Endothelial cell of umbilical vein (primary cell): ENCODE measurements at regions not wholly inside any gene's neighbourhood (a gene's known extent, or its start where the extent isn't known, plus 50 kb on each side); places are given as distances from the start of the nearest gene placed in this dataset.

ENCODE experiments used
- BruUV-seq: library from RNA; stranded (reverse); fragments of 400-500 nt; replicated peaks from 2 replicates; lab custom pipeline; 2021; lab: Mats Ljungman, UMichigan
- CTCF ChIA-PET: fragments of 300-600, 350-600 bp; sonication (Branson Sonifier 250); formaldehyde crosslinking; loops from one replicate; lab custom pipeline; 2021; ENCODE audit warnings: antibody characterized with exemption, inconsistent platforms; lab: Charles Lee
- POLR2A ChIA-PET: fragments of 300-600, 350-600 bp; sonication (Branson Sonifier 250); formaldehyde crosslinking; loops from one replicate; lab custom pipeline; 2021; ENCODE audit warnings: antibody characterized with exemption, inconsistent platforms; lab: Charles Lee
- DNase-seq: peaks from one replicate; pipeline ENCODE4 v3.0.0-alpha.2; 2011; ENCODE audit warnings: low read depth, low spot score
- FAIRE-seq: peaks from 2 replicates; lab custom pipeline; 2011; peaks lifted over from hg19 to GRCh38; lab: Jason Lieb, UNC
- H2AFZ ChIP-seq: 2 replicates; pipeline ENCODE4 v1.6.0; 2012; ENCODE audit warnings: low read depth, low read length, control low read depth, inconsistent platforms
- H3K27ac ChIP-seq: 2 replicates; pipeline ENCODE4 v1.5.1; 2011; ENCODE audit warnings: low read depth, mild to moderate bottlenecking, control low read depth, low read length, moderate library complexity; ENCODE audit not compliant: insufficient read depth
- H3K27me3 ChIP-seq, 2 experiments: 2 replicates each; pipeline versions ENCODE4 v1.6.0 to v1.6.1; 2011; ENCODE audit warnings: low read length in 2 of 2, mixed read lengths in 1 of 2; ENCODE audit not compliant: control insufficient read depth in 2 of 2, insufficient read depth in 2 of 2
- H3K36me3 ChIP-seq, 2 experiments: 2 replicates in 1 of 2; 3 replicates in 1 of 2; pipeline ENCODE4 v1.5.1; 2011; ENCODE audit warnings: low read length in 2 of 2, mild to moderate bottlenecking in 1 of 2, moderate library complexity in 1 of 2; ENCODE audit not compliant: control insufficient read depth in 2 of 2, insufficient read depth in 2 of 2; ENCODE audit errors: extremely low read depth in 1 of 2
- H3K4me1 ChIP-seq: 3 replicates; pipeline ENCODE4 v1.5.1; 2011; ENCODE audit warnings: mild to moderate bottlenecking, low read length; ENCODE audit not compliant: control insufficient read depth, insufficient read depth; ENCODE audit errors: extremely low read depth
- H3K4me2 ChIP-seq: 2 replicates; pipeline ENCODE4 v1.6.1; 2011; ENCODE audit warnings: low read length, control low read depth, mixed read lengths; ENCODE audit not compliant: insufficient read depth
- H3K4me3 ChIP-seq, 3 experiments: fragments of 200-600 bp in 1 of 3; sonication (generic), shearing (Covaris generic) in 1 of 3; replicated peaks in 1 of 3; 2 replicates each; pipeline ENCODE4 v1.5.1; 2011 to 2016; ENCODE audit warnings: control low read depth in 3 of 3, low read length in 3 of 3, mild to moderate bottlenecking in 2 of 3, inconsistent platforms in 1 of 3, low read depth in 1 of 3, moderate library complexity in 1 of 3; ENCODE audit not compliant: insufficient read depth in 1 of 3
- H3K79me2 ChIP-seq: 2 replicates; pipeline ENCODE4 v1.6.0; 2012; ENCODE audit warnings: low read length, inconsistent platforms; ENCODE audit not compliant: control insufficient read depth, insufficient read depth
- H3K9ac ChIP-seq: replicated peaks from 2 replicates; pipeline ENCODE3; 2011; ENCODE audit warnings: low read length, control low read depth; ENCODE audit not compliant: insufficient read depth; ENCODE audit errors: extremely low read depth
- H3K9me1 ChIP-seq: replicated peaks from 3 replicates; pipeline ENCODE4 v1.6.0; 2011; ENCODE audit warnings: mild to moderate bottlenecking, low read length; ENCODE audit not compliant: control insufficient read depth, insufficient read depth; ENCODE audit errors: extremely low read depth
- H3K9me3 ChIP-seq: replicated peaks from 2 replicates; pipeline ENCODE4 v1.5.1; 2012; ENCODE audit warnings: low read length, inconsistent platforms; ENCODE audit not compliant: control insufficient read depth, insufficient read depth
- H4K20me1 ChIP-seq: replicated peaks from 2 replicates; pipeline ENCODE3; 2011; ENCODE audit warnings: mild to moderate bottlenecking, low read length; ENCODE audit not compliant: control insufficient read depth, insufficient read depth; ENCODE audit errors: extremely low read depth
- CTCF ChIP-seq, 2 donors: IDR thresholded peaks; 1 replicate in 1 of 2; 2 replicates in 1 of 2; pipeline ENCODE4 v1.5.1; 2011; ENCODE audit warnings: low read length in 2 of 2, mild to moderate bottlenecking in 2 of 2, moderate library complexity in 2 of 2, control low read depth in 1 of 2, inconsistent platforms in 1 of 2, low read depth in 1 of 2; ENCODE audit not compliant: insufficient read depth in 1 of 2; ENCODE audit errors: extremely low read depth in 1 of 2
- EZH2 ChIP-seq: IDR thresholded peaks from 2 replicates; pipeline ENCODE4 v1.6.1; 2012; ENCODE audit warnings: borderline replicate concordance, low read depth, mild to moderate bottlenecking, moderate library complexity, low read length, inconsistent platforms; ENCODE audit not compliant: severe bottlenecking
- FOS ChIP-seq: IDR thresholded peaks from 2 replicates; pipeline ENCODE4 v1.6.1; 2011; ENCODE audit warnings: mild to moderate bottlenecking, low read length, moderate library complexity, borderline replicate concordance; ENCODE audit not compliant: insufficient read depth
- GATA2 ChIP-seq: IDR thresholded peaks from 2 replicates; pipeline ENCODE4 v1.7.0; 2011; ENCODE audit warnings: low read depth, mild to moderate bottlenecking, moderate library complexity, mixed read lengths, low read length; ENCODE audit not compliant: insufficient read length, insufficient read depth
- JUN ChIP-seq: IDR thresholded peaks from 2 replicates; pipeline ENCODE4 v1.6.1; 2011; ENCODE audit warnings: borderline replicate concordance, low read depth; ENCODE audit not compliant: insufficient read length, insufficient read depth
- MAX ChIP-seq: IDR thresholded peaks from 2 replicates; pipeline ENCODE4 v1.6.1; 2011; ENCODE audit not compliant: insufficient read depth, insufficient read length
- MYC ChIP-seq: IDR thresholded peaks from one replicate; pipeline ENCODE4 v1.6.1; 2011; ENCODE audit warnings: mild to moderate bottlenecking, low read depth, low read length
- POLR2A ChIP-seq: IDR thresholded peaks from 2 replicates; pipeline ENCODE4 v1.6.1; 2012; ENCODE audit warnings: low read depth, mild to moderate bottlenecking, control low read depth, low read length
- POLR2AphosphoS5 ChIP-seq: IDR thresholded peaks from 2 replicates; pipeline ENCODE4 v1.6.1; 2012; ENCODE audit warnings: low read depth, mild to moderate bottlenecking, control low read depth, low read length, moderate library complexity; ENCODE audit not compliant: insufficient read depth
- dilution Hi-C: fragments of 300-500 bp; cut with MboI; formaldehyde crosslinking; loops from one replicate; pipeline ENCODE4 v1.15.0; 2019; ENCODE audit warnings: low sequenced_read_pairs; ENCODE audit not compliant: extremely low pct_ligation_motif_present
- intact Hi-C: fragments of 100-400 bp; cut with micrococcal nuclease; formaldehyde crosslinking; loops from one replicate; pipeline ENCODE4 v1.10.0; 2022

DNA sequence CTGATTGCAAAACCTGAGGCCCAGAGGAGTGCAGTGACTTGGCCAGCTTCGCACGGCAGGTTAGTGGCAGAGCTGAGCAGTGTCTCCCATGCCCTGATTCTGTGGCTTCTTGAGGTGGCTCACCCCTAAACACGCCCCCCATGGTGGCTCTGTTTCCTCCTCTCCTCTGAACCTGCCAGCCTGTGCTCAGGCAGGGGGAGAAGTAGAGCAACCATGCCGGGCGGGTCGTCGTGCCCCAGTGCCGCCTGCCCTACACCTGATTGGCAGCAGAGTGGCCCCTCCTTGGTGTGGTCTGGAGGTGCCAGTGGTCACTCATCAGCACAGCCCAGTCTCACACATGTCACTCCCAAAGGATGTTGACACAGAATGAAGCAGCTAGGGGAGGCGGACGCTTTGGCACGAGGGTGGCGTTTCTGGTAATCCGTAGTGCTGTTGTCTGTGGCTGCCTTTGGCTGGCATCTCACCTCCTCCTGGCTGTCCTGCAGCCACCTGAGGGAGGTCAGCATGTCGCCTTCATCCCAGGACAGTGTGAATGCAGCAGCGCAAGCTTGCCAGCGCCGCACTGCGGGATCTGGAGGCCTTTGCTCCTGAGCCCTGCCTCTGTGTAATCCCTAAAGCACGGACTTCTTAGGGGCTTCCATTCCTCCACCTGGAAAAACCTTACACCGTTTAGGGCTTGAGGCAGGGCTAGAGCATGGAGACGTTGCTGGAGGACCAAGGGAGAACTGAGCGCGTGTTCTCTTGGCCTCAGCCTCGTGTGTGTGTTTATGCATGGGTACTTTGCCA lies 294.7 kb downstream of the SEC14L1 start:
- no peak for TF ChIP-seq CTCF (IDR thresholded peaks at IDR 0.05; ENCODE audit: extremely low read depth in 1 of 2, insufficient read depth in 1 of 2, low read depth in 1 of 2, low read length in 2 of 2)
- no peak for TF ChIP-seq POLR2AphosphoS5
- TF ChIP-seq JUN: no peak
- no peak for TF ChIP-seq FOS
- no peak for TF ChIP-seq GATA2
- TF ChIP-seq POLR2A: no peak
- no peak for TF ChIP-seq EZH2
- no peak for TF ChIP-seq MYC
- no peak for TF ChIP-seq MAX
- CTCF ChIA-PET: interaction anchor here (0.6 to 2.3 kb wide), 9 partner anchors 10 to 545 kb away, joined by 3 to 11 read pairs (median 5); no protein-coding TSS in a partner anchor
- intact Hi-C loops: no loop called here

More for the DNA sequence above, 294.7 kb downstream of the SEC14L1 start:
- dilution Hi-C loops: no loop called here
- Histone ChIP-seq H3K4me2 (no peak overlapping the region), H3K27me3 (no peaks in the 10 kb centered on the region), H3K9me1 (no peaks in the 10 kb centered on the region), H3K9me3 (no peaks in the 10 kb centered on the region), H4K20me1 (no peaks in the 10 kb centered on the region), H2AFZ (no peak overlapping the region), H3K4me1 (peaks cover 15% of the 10 kb centered on the region), H3K27ac (no peak overlapping the region), H3K79me2 (no peaks in the 10 kb centered on the region), H3K36me3 (no peaks in the 10 kb centered on the region), H3K4me3 (no peak overlapping the region), H3K9ac (no peak overlapping the region)
- no peak for FAIRE-seq
- BruUV-seq: no TSS peak
- DNase-seq: no peak
- POLR2A ChIA-PET: no interaction called here
